ENCODE measurements at regions not wholly inside any gene's neighbourhood (a gene's known extent, or its start where the extent isn't known, plus 50 kb on each side); places are given as distances from the start of the nearest gene placed in this dataset.

- H4K20me1 ChIP-seq (ENCODE audit: control insufficient read depth, insufficient read depth) = no peaks in the 10 kb centered on the region
- in situ Hi-C loops (cut with MboI) = no loop called here
- no peaks in the 10 kb centered on the region for H3K27me3 ChIP-seq (replicated peaks in 1 of 2; ENCODE audit: control insufficient read depth in 2 of 2, insufficient read depth in 2 of 2, low read length in 1 of 2)
- WGBS (ENCODE audit: insufficient coverage, insufficient replicate concordance, low lambda C conversion rate, missing lambda C conversion rate) = 37% methylated on average over 3 of the region's 3 CpGs
- ChIA-PET RAD21 (ENCODE audit: unreplicated experiment) (no interaction called here), SMC1A (ENCODE audit: uncharacterized antibody, unreplicated experiment) (no interaction called here), CTCF (no interaction called here), POLR2A (no interaction called here)
- no TSS peak for BruUV-seq (replicated peaks)
- H2AFZ ChIP-seq (ENCODE audit: control insufficient read depth, low read depth, low read length) = no peak overlapping the region
- peak; percentile 7 for FAIRE-seq
- H3K4me3 ChIP-seq = no peak overlapping the region
- H3K36me3 ChIP-seq (ENCODE audit: control insufficient read depth in 2 of 2, insufficient read depth in 2 of 2, low read length in 1 of 2) = no peaks in the 10 kb centered on the region
- no peaks in the 10 kb centered on the region for H3K79me2 ChIP-seq (ENCODE audit: control insufficient read depth, insufficient read depth, low read length)
- H3K9ac ChIP-seq (ENCODE audit: control insufficient read depth, insufficient read depth, low read length) = no peak overlapping the region
- no peak overlapping the region for H3K4me2 ChIP-seq (ENCODE audit: control insufficient read depth, insufficient read depth)
- H3K4me1 ChIP-seq (ENCODE audit: control insufficient read depth, insufficient read depth, low read length) = no peaks in the 10 kb centered on the region
- no peaks in the 10 kb centered on the region for H3K9me3 ChIP-seq (replicated peaks; ENCODE audit: control insufficient read depth, insufficient read depth, low read length)
- ATAC-seq = no peak
- intact Hi-C loops (cut with micrococcal nuclease; ENCODE audit: unreplicated experiment) = no loop called here
- no peak for DNase-seq (ENCODE audit: low read depth, low spot score)
- no peak overlapping the region for H3K27ac ChIP-seq (ENCODE audit: control insufficient read depth, insufficient read depth)
- no peak for TF ChIP-seq SMC3 (IDR thresholded peaks at IDR 0.05; ENCODE audit: borderline replicate concordance, low read length)
- no peak for TF ChIP-seq SP1 (IDR thresholded peaks at IDR 0.05; ENCODE audit: low read depth, low read length)
- TF ChIP-seq RELB (IDR thresholded peaks at IDR 0.05; ENCODE audit: low read depth) = no peak
- no peak for TF ChIP-seq HDGF (IDR thresholded peaks at IDR 0.05)
- TF ChIP-seq IRF5 (IDR thresholded peaks at IDR 0.05; ENCODE audit: borderline replicate concordance) = no peak
- TF ChIP-seq MLLT1 (IDR thresholded peaks at IDR 0.05) = no peak
- TF ChIP-seq ZBTB40 (IDR thresholded peaks at IDR 0.05; ENCODE audit: borderline replicate concordance) = no peak
- TF ChIP-seq RBBP5 (conservative IDR thresholded peaks at IDR 0.05) = no peak
- TF ChIP-seq MYC (IDR thresholded peaks at IDR 0.05; ENCODE audit: insufficient read depth, insufficient read length, insufficient replicate concordance, low read length, severe bottlenecking) = no peak
- no peak for TF ChIP-seq CREB1 (IDR thresholded peaks at IDR 0.05; ENCODE audit: low read depth)
- TF ChIP-seq NFXL1 (IDR thresholded peaks at IDR 0.05; ENCODE audit: borderline replicate concordance) = no peak
- no peak for TF ChIP-seq ZBTB4 (CRISPR knock-in tag; IDR thresholded peaks at IDR 0.05)
These were observed 1607.0 kb downstream of the PCDH9 start for GRCh38 chr13:65623148-65623547.
